ENCODE measurements at regions not wholly inside any gene's neighbourhood (a gene's known extent, or its start where the extent isn't known, plus 50 kb on each side); places are given as distances from the start of the nearest gene placed in this dataset.

DNA sequence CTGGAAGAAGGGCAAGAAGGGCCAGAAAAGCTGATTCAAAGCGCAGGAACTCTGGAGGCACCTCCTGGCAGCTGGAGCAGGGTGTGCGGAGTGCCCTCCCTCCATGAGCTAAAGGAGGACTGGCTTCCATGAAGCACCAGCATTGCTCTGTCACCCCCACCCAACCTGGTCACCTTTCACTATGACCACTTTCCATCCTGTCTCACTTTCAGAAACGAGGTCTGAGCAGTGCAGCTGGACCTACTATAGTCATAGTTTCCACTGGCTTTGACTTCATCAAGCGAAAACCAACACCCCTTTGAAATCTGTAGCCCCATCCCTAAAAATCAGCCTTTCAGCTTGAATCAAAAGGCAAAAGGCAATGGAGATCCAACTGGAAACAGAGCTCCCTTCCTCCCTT, 84.8 kb upstream of the CACNA1E start:
- TF ChIP-seq, protein P1, sequence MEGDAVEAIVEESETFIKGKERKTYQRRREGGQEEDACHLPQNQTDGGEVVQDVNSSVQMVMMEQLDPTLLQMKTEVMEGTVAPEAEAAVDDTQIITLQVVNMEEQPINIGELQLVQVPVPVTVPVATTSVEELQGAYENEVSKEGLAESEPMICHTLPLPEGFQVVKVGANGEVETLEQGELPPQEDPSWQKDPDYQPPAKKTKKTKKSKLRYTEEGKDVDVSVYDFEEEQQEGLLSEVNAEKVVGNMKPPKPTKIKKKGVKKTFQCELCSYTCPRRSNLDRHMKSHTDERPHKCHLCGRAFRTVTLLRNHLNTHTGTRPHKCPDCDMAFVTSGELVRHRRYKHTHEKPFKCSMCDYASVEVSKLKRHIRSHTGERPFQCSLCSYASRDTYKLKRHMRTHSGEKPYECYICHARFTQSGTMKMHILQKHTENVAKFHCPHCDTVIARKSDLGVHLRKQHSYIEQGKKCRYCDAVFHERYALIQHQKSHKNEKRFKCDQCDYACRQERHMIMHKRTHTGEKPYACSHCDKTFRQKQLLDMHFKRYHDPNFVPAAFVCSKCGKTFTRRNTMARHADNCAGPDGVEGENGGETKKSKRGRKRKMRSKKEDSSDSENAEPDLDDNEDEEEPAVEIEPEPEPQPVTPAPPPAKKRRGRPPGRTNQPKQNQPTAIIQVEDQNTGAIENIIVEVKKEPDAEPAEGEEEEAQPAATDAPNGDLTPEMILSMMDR (IDR thresholded peaks at IDR 0.05; ENCODE audit: low read depth, low read length, missing control alignments), result no peak
- no peaks in the 10 kb centered on the region for H3K36me3 ChIP-seq (replicated peaks)
- no peak overlapping the region for H3K4me3 ChIP-seq (ENCODE audit: low read depth, low read length)
- in situ Hi-C loops (cut with HindIII; ENCODE audit: low pct_ligation_motif_present, low sequenced_read_pairs), result no loop called here
- DNase-seq, result no peak
- H3K27me3 ChIP-seq (replicated peaks), result no peaks in the 10 kb centered on the region
- H3K27ac ChIP-seq, result no peak overlapping the region

DNA sequence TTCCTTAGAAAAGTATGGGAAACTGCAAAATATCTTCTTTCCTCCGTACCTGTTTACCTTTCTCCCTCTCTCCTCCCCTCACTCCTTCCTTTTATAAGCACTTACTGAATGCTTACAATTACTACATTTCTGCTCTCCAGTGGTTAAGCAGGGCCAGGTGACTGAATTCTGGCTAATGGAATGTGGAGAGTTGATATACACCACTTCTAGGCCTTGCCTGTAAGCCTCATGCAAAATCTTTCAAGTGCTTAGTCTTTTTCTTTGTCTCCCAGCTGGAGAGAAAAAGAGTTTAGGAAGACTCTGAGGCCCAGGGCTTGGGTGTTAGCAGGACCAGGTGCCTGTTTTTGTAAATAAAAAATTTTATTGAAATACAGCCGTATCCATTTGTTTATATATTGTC, 77.7 kb upstream of the CACNA1E start:
- no peak for DNase-seq
- H3K36me3 ChIP-seq (replicated peaks), result no peaks in the 10 kb centered on the region
- H3K27me3 ChIP-seq (replicated peaks), result no peaks in the 10 kb centered on the region
- no peak overlapping the region for H3K27ac ChIP-seq
- in situ Hi-C loops (cut with HindIII; ENCODE audit: low pct_ligation_motif_present, low sequenced_read_pairs), result no loop called here
- H3K4me3 ChIP-seq (ENCODE audit: low read depth, low read length), result no peak overlapping the region
- TF ChIP-seq, protein P1 (IDR thresholded peaks at IDR 0.05; ENCODE audit: low read depth, low read length, missing control alignments), result no peak

DNA sequence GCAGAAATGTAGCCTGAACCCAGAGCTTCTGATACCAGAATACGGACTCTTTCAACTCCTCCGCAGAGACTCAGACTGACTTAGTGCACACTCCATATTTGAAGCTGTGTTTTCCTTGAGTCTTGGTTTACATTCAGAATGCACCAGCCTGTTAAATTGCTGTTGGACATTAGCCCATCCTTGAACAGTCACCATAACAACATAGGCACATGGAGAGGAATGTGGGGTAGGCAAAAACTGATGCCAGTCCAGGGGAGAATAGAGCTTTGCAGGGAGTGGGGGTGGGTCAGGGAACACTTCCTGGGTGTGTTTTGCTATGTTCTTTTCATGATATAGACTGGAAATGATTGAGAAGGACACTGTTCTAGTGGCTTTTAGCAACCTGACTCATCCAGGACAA, 76.3 kb upstream of the CACNA1E start:
- no peak overlapping the region for H3K27ac ChIP-seq
- in situ Hi-C loops (cut with HindIII; ENCODE audit: low pct_ligation_motif_present, low sequenced_read_pairs), result no loop called here

DNA sequence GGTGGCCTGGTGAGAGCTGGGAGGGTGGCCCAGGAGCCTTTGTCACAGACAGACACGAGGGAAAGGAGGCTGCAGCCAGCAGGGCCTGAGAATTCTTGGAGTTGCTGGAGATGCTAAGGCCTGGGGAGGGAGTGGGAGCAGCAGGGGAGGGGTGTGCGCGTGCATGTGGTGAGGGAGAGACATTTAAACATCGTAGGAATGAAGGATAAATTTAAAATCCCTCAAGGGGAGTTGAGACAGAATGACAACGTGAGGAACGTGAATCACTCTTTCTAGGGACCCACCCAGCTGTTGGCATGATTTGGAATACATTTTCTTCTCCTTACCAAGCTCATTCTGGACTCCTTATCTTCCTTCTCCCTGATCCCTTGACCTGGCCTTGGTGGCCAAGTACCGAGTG, 73.3 kb upstream of the CACNA1E start:
- H3K36me3 ChIP-seq (replicated peaks), result no peaks in the 10 kb centered on the region
- in situ Hi-C loops (cut with HindIII; ENCODE audit: low pct_ligation_motif_present, low sequenced_read_pairs), result no loop called here
- no peaks in the 10 kb centered on the region for H3K27me3 ChIP-seq (replicated peaks)
- no peak overlapping the region for H3K27ac ChIP-seq
- no peak overlapping the region for H3K4me3 ChIP-seq (ENCODE audit: low read depth, low read length)
- DNase-seq, result no peak
- TF ChIP-seq, protein P1 (IDR thresholded peaks at IDR 0.05; ENCODE audit: low read depth, low read length, missing control alignments), result no peak

More for the DNA sequence above, 76.3 kb upstream of the CACNA1E start:
- H3K36me3 ChIP-seq (replicated peaks), result no peaks in the 10 kb centered on the region
- no peaks in the 10 kb centered on the region for H3K27me3 ChIP-seq (replicated peaks)
- TF ChIP-seq, protein P1 (IDR thresholded peaks at IDR 0.05; ENCODE audit: low read depth, low read length, missing control alignments), result no peak
- DNase-seq, result no peak
- H3K4me3 ChIP-seq (ENCODE audit: low read depth, low read length), result no peak overlapping the region

DNA sequence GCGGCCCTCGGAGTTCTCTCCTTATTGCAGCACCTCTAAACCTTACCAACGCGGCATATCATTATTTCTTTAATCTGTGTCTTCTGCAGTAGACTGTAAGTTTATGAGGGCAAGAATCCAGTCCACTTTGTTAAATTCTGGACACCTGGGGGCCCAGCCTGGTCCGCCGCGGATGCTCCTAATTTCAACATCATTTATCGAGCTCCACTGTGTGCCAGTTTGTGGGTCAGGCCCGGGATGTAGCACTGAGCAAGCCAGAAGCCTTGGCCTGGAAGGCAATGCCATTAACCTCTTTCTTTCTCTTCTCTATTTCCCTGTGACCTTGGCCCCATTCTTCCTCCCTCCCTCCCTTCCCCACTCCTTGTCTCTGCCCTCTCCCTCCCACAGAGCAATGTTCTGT, 70.6 kb upstream of the CACNA1E start:
- no peak for DNase-seq
- in situ Hi-C loops (cut with HindIII; ENCODE audit: low pct_ligation_motif_present, low sequenced_read_pairs), result no loop called here
- Histone ChIP-seq H3K4me3 (ENCODE audit: low read depth, low read length) (no peak overlapping the region), H3K27me3 (replicated peaks) (no peaks in the 10 kb centered on the region), H3K36me3 (replicated peaks) (no peaks in the 10 kb centered on the region), H3K27ac (no peak overlapping the region)
- TF ChIP-seq, protein P1 (IDR thresholded peaks at IDR 0.05; ENCODE audit: low read depth, low read length, missing control alignments), result no peak

DNA sequence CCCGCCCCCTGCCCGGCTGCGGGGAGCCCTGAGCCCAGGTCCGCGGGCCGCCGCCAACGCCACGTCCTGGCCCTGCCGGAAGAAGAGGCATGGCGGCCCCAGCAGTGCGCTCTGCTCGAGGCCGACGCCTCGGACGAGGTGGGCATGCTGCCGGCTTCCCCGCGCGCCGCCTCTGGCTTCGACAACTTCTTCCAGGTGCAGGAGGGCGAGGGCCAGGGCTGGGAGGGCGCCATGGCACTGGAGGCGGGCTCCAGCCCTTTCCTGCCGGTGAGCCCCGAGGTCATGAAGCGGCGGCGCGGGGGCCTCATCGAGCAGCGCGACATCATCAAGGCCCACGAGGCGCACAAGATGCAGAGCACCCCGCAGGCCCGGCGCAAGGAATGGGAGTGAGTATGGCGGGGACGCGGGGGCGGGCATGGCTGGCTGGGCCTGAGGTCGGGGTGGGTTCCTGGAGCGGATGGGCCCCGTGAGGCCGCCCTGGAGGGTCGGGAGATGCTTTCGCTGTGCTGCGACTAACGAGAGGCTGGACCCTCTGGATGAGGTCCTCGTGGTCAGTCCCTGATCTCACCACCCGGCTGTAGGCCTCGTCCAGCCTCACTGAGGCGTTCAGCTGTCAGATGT, 70.0 kb upstream of the CACNA1E start:
- DNase-seq, result no peak
- Histone ChIP-seq H3K4me3 (ENCODE audit: low read depth, low read length) (no peak overlapping the region), H3K36me3 (replicated peaks) (no peaks in the 10 kb centered on the region), H3K27me3 (replicated peaks) (no peaks in the 10 kb centered on the region), H3K27ac (no peak overlapping the region)
- in situ Hi-C loops (cut with HindIII; ENCODE audit: low pct_ligation_motif_present, low sequenced_read_pairs), result no loop called here
- TF ChIP-seq, protein P1 (IDR thresholded peaks at IDR 0.05; ENCODE audit: low read depth, low read length, missing control alignments), result no peak

All from brain microvascular endothelial cell (primary cell).